DOHH2 (cell line): ENCODE measurements at regions not wholly inside any gene's neighbourhood (a gene's known extent, or its start where the extent isn't known, plus 50 kb on each side); places are given as distances from the start of the nearest gene placed in this dataset.

Source experiments
- CTCF ChIP-seq: fragments of 200-600 bp; sonication (generic); IDR thresholded peaks from one replicate; pipeline ENCODE4 v1.5.1; 2014; ENCODE audit warnings: antibody characterized with exemption, mild to moderate bottlenecking, low read depth, low read length; ENCODE audit not compliant: poor library complexity, severe bottlenecking
- EZH2phosphoT487 ChIP-seq: fragments of 200-600 bp; sonication (generic); IDR thresholded peaks from 2 replicates; pipeline ENCODE4 v1.6.1; 2017; ENCODE audit warnings: borderline replicate concordance, mild to moderate bottlenecking, antibody characterized with exemption, low read length, moderate library complexity, mixed read lengths

- TF ChIP-seq CTCF (no peak), EZH2phosphoT487 (no peak)
Measured at GRCh38 chr3:168431491-168431890, 335.8 kb upstream of the GOLIM4 start.
